ENCODE measurements at regions not wholly inside any gene's neighbourhood (a gene's known extent, or its start where the extent isn't known, plus 50 kb on each side); places are given as distances from the start of the nearest gene placed in this dataset.

GRCh38 chr5:135753990-135754389, 80.5 kb upstream of the SLC25A48 start:
- H3K27ac Mint-ChIP-seq, result no peak overlapping the region

More at GRCh38 chr5:135753990-135754389, 80.5 kb upstream of the SLC25A48 start:
- Histone ChIP-seq H2AFZ (no peak overlapping the region), H3K79me2 (replicated peaks; ENCODE audit: insufficient read depth) (no peaks in the 10 kb centered on the region), H3K4me3 (no peak overlapping the region), H3F3A (replicated peaks; ENCODE audit: low read depth) (no peaks in the 10 kb centered on the region), H3K27me3 (ENCODE audit: insufficient read depth) (no peaks in the 10 kb centered on the region), H3K9me2 (ENCODE audit: insufficient read depth) (peaks cover 4% of the 10 kb centered on the region; the same call in 1 of the 2 replicates), H3K36me3 (ENCODE audit: insufficient read depth) (no peaks in the 10 kb centered on the region), H3K4me1 (ENCODE audit: insufficient read depth) (no peaks in the 10 kb centered on the region), H3K27ac (ENCODE audit: low read depth) (no peak overlapping the region), H4K20me1 (replicated peaks; ENCODE audit: insufficient read depth) (no peaks in the 10 kb centered on the region), H3K4me2 (no peak overlapping the region)
- DNase-seq (ENCODE audit: low spot score), result no peak
- Mint-ChIP-seq H3K9me3 (no peaks in the 10 kb centered on the region; the same call in 2 of the 3 replicates), H3K4me1 (no peaks in the 10 kb centered on the region), H3K36me3 (ENCODE audit: low read depth) (no peaks in the 10 kb centered on the region), H3K27me3 (ENCODE audit: insufficient read depth, low read depth, poor library complexity) (peaks cover under 1% of the 10 kb centered on the region), H3K4me3 (no peak overlapping the region)
- no peak for TF ChIP-seq ZNF331 (CRISPR knock-in tag; IDR thresholded peaks at IDR 0.05; ENCODE audit: low read depth)
- TF ChIP-seq EZH2phosphoT487 (IDR thresholded peaks at IDR 0.05; ENCODE audit: unreplicated experiment), result no peak
- no peak for TF ChIP-seq REST (IDR thresholded peaks at IDR 0.05; ENCODE audit: unreplicated experiment)
- TF ChIP-seq, protein P1, sequence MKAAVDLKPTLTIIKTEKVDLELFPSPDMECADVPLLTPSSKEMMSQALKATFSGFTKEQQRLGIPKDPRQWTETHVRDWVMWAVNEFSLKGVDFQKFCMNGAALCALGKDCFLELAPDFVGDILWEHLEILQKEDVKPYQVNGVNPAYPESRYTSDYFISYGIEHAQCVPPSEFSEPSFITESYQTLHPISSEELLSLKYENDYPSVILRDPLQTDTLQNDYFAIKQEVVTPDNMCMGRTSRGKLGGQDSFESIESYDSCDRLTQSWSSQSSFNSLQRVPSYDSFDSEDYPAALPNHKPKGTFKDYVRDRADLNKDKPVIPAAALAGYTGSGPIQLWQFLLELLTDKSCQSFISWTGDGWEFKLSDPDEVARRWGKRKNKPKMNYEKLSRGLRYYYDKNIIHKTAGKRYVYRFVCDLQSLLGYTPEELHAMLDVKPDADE (IDR thresholded peaks at IDR 0.05), result no peak
- no peak for TF ChIP-seq JUNB (IDR thresholded peaks at IDR 0.05; ENCODE audit: unreplicated experiment)
- no peak for TF ChIP-seq NANOG (IDR thresholded peaks at IDR 0.05; ENCODE audit: borderline replicate concordance)
- no peak for TF ChIP-seq STAT1 (IDR thresholded peaks at IDR 0.05; ENCODE audit: unreplicated experiment)
- TF ChIP-seq CREB1 (CRISPR knock-in tag; IDR thresholded peaks at IDR 0.05; ENCODE audit: low read depth), result no peak
- no peak for TF ChIP-seq ZNF462 (CRISPR knock-in tag; IDR thresholded peaks at IDR 0.05)
- TF ChIP-seq, protein P2, sequence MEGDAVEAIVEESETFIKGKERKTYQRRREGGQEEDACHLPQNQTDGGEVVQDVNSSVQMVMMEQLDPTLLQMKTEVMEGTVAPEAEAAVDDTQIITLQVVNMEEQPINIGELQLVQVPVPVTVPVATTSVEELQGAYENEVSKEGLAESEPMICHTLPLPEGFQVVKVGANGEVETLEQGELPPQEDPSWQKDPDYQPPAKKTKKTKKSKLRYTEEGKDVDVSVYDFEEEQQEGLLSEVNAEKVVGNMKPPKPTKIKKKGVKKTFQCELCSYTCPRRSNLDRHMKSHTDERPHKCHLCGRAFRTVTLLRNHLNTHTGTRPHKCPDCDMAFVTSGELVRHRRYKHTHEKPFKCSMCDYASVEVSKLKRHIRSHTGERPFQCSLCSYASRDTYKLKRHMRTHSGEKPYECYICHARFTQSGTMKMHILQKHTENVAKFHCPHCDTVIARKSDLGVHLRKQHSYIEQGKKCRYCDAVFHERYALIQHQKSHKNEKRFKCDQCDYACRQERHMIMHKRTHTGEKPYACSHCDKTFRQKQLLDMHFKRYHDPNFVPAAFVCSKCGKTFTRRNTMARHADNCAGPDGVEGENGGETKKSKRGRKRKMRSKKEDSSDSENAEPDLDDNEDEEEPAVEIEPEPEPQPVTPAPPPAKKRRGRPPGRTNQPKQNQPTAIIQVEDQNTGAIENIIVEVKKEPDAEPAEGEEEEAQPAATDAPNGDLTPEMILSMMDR (conservative IDR thresholded peaks at IDR 0.05; ENCODE audit: low read depth in 2 of 2), result no peak
- TF ChIP-seq EZH2 (IDR thresholded peaks at IDR 0.05; ENCODE audit: low read depth, unreplicated experiment), result no peak
- no peak for TF ChIP-seq POLR2AphosphoS5 (IDR thresholded peaks at IDR 0.05; ENCODE audit: low read depth)
- TF ChIP-seq ZNF114 (CRISPR knock-in tag; IDR thresholded peaks at IDR 0.05), result no peak
- no peak for ATAC-seq
